HG03575 (cell line): ENCODE measurements at regions not wholly inside any gene's neighbourhood (a gene's known extent, or its start where the extent isn't known, plus 50 kb on each side); places are given as distances from the start of the nearest gene placed in this dataset.
"Not testable (repeated sequence)": the region's sequence is repeated elsewhere in the genome, so short reads cannot be mapped to it uniquely, and the experiment has no call there.

Source experiments
- ATAC-seq: cut with Tn5 transposase; IDR thresholded peaks from one replicate; pipeline ENCODE4 v1.9.1; 2021; ENCODE audit not compliant: unreplicated experiment, insufficient number of reproducible peaks, low FRiP score; ENCODE audit errors: extremely low read depth

GRCh38 chr4:34893382-34893781 lies 1350.9 kb downstream of the ARAP2 start:
- no peak for ATAC-seq

GRCh38 chr4:34920032-34920431 lies 1324.3 kb downstream of the ARAP2 start:
- ATAC-seq = no peak

GRCh38 chr4:34921391-34921790 lies 1322.9 kb downstream of the ARAP2 start:
- ATAC-seq = no peak

- ATAC-seq = no peak
These were observed 1322.0 kb downstream of the ARAP2 start for GRCh38 chr4:34922325-34922724.

- no peak for ATAC-seq
These were observed 1311.7 kb downstream of the ARAP2 start for GRCh38 chr4:34932591-34932990.

- no peak for ATAC-seq
These were observed 1308.6 kb downstream of the ARAP2 start for GRCh38 chr4:34935739-34936138.

- no peak for ATAC-seq
These were observed 1305.2 kb downstream of the ARAP2 start for GRCh38 chr4:34939073-34939472.

GRCh38 chr4:34943741-34944386 lies 1300.5 kb downstream of the ARAP2 start:
- no peak for ATAC-seq

- ATAC-seq = no peak
These were observed 1293.4 kb downstream of the ARAP2 start for GRCh38 chr4:34950926-34951325.

- no peak for ATAC-seq
These were observed 1291.0 kb downstream of the ARAP2 start for GRCh38 chr4:34953145-34953799.

- no peak for ATAC-seq
These were observed 1279.7 kb downstream of the ARAP2 start for GRCh38 chr4:34964613-34965012.

- no peak for ATAC-seq
These were observed 1272.1 kb downstream of the ARAP2 start for GRCh38 chr4:34972189-34972588.

- no peak for ATAC-seq
These were observed 1270.5 kb downstream of the ARAP2 start for GRCh38 chr4:34973650-34974312.

- ATAC-seq = no peak
These were observed 1270.0 kb downstream of the ARAP2 start for GRCh38 chr4:34974313-34974680.

GRCh38 chr4:35021222-35021621 lies 1223.1 kb downstream of the ARAP2 start:
- ATAC-seq = not testable (repeated sequence)

GRCh38 chr4:35025152-35025834 lies 1219.0 kb downstream of the ARAP2 start:
- ATAC-seq = no peak

GRCh38 chr4:35038079-35038805 lies 1206.1 kb downstream of the ARAP2 start:
- ATAC-seq = no peak

GRCh38 chr4:35038845-35039244 lies 1205.5 kb downstream of the ARAP2 start:
- ATAC-seq = no peak

- ATAC-seq = no peak
These were observed 1191.8 kb downstream of the ARAP2 start for GRCh38 chr4:35052546-35052945.
